HEK293 (cell line): ENCODE measurements at regions not wholly inside any gene's neighbourhood (a gene's known extent, or its start where the extent isn't known, plus 50 kb on each side); places are given as distances from the start of the nearest gene placed in this dataset.

Source experiments
- CTCF ChIA-PET: fragments of 350-600 bp; formaldehyde crosslinking; extraction: SDS; loops from one replicate; lab custom pipeline; 2021; ENCODE audit warnings: antibody characterized with exemption; lab: Yijun Ruan, JAX
- POLR2A ChIA-PET: fragments of 300-600 bp; formaldehyde crosslinking; extraction: SDS; loops from one replicate; lab custom pipeline; 2020; ENCODE audit warnings: antibody characterized with exemption, inconsistent platforms; lab: Yijun Ruan, JAX
- H3K27ac ChIP-seq: fragments of 200-500 bp; sonication (Bioruptor generic); 2 replicates; pipeline ENCODE4 v1.5.1; 2014; ENCODE audit warnings: low read depth, low read length, control low read depth, inconsistent platforms; ENCODE audit errors: extremely low read depth
- H3K36me3 ChIP-seq, 2 experiments: fragments of 200-500 bp in 1 of 2; sonication (Bioruptor generic) in 1 of 2; 1 replicate in 1 of 2; 2 replicates in 1 of 2; pipeline ENCODE4 v1.5.1; 2014 to 2017; ENCODE audit warnings: inconsistent platforms in 2 of 2, low read length in 2 of 2; ENCODE audit not compliant: control insufficient read depth in 2 of 2, insufficient read depth in 1 of 2
- H3K4me1 ChIP-seq: fragments of 200-500 bp; sonication (Bioruptor generic); 2 replicates; pipeline ENCODE4 v1.5.1; 2014; ENCODE audit warnings: mild to moderate bottlenecking, low read length, inconsistent platforms; ENCODE audit not compliant: control insufficient read depth, insufficient read depth
- H3K4me3 ChIP-seq: 2 replicates; pipeline ENCODE4 v1.5.1; 2011; ENCODE audit warnings: low read depth, mild to moderate bottlenecking, control low read depth, low read length, moderate library complexity
- H3K9me3 ChIP-seq: fragments of 200-500 bp; sonication (Bioruptor generic); 2 replicates; pipeline ENCODE4 v1.5.1; 2014; ENCODE audit warnings: low read depth, low read length, inconsistent platforms; ENCODE audit not compliant: control insufficient read depth, insufficient read depth
- GFI1B ChIP-seq: fragments of 450-650 bp; formaldehyde crosslinking; IDR thresholded peaks from 2 replicates; pipeline ENCODE4 v1.5.1; 2016; ENCODE audit warnings: missing biosample characterization, missing genetic modification characterization
- IKZF3 ChIP-seq: fragments of 450-650 bp; IDR thresholded peaks from 2 replicates; pipeline ENCODE4 v1.5.0; 2018; ENCODE audit warnings: missing biosample characterization, mild to moderate bottlenecking, missing genetic modification characterization, moderate library complexity
- MYNN ChIP-seq: fragments of 450-650 bp; formaldehyde crosslinking; IDR thresholded peaks from 2 replicates; pipeline ENCODE4 v1.5.1; 2016; ENCODE audit warnings: missing biosample characterization, missing genetic modification characterization, borderline replicate concordance
- SP7 ChIP-seq: fragments of 450-650 bp; formaldehyde crosslinking; IDR thresholded peaks from 2 replicates; pipeline ENCODE4 v1.5.1; 2016; ENCODE audit warnings: missing biosample characterization, missing genetic modification characterization
- ZIC2 ChIP-seq: fragments of 450-650 bp; formaldehyde crosslinking; IDR thresholded peaks from 2 replicates; pipeline ENCODE4 v1.5.1; 2016; ENCODE audit warnings: missing biosample characterization, missing genetic modification characterization
- ZNF112 ChIP-seq: fragments of 450-650 bp; formaldehyde crosslinking; IDR thresholded peaks from 2 replicates; pipeline ENCODE4 v1.5.0; 2017; ENCODE audit warnings: missing biosample characterization, missing genetic modification characterization
- ZNF132 ChIP-seq: fragments of 450-650 bp; formaldehyde crosslinking; IDR thresholded peaks from 2 replicates; pipeline ENCODE4 v1.5.1; 2017; ENCODE audit warnings: missing biosample characterization, missing genetic modification characterization, borderline replicate concordance
- ZNF138 ChIP-seq: fragments of 450-650 bp; formaldehyde crosslinking; IDR thresholded peaks from 2 replicates; pipeline ENCODE4 v1.5.1; 2016; ENCODE audit warnings: missing biosample characterization, missing genetic modification characterization, borderline replicate concordance
- ZNF16 ChIP-seq: fragments of 450-650 bp; formaldehyde crosslinking; IDR thresholded peaks from 2 replicates; pipeline ENCODE4 v1.5.1; 2016; ENCODE audit warnings: low read depth, missing biosample characterization, missing genetic modification characterization
- ZNF169 ChIP-seq: fragments of 450-650 bp; formaldehyde crosslinking; IDR thresholded peaks from 2 replicates; pipeline ENCODE4 v1.5.1; 2016; ENCODE audit warnings: missing biosample characterization, missing genetic modification characterization
- ZNF2 ChIP-seq: fragments of 450-650 bp; formaldehyde crosslinking; IDR thresholded peaks from 2 replicates; pipeline ENCODE4 v1.5.1; 2016; ENCODE audit warnings: missing biosample characterization, missing genetic modification characterization
- ZNF239 ChIP-seq: fragments of 450-650 bp; formaldehyde crosslinking; IDR thresholded peaks from 2 replicates; pipeline ENCODE4 v1.5.1; 2016; ENCODE audit warnings: missing biosample characterization, missing genetic modification characterization
- ZNF248 ChIP-seq: fragments of 450-650 bp; formaldehyde crosslinking; IDR thresholded peaks from 2 replicates; pipeline ENCODE4 v1.5.1; 2017; ENCODE audit warnings: missing biosample characterization, missing genetic modification characterization
- ZNF274 ChIP-seq, 2 experiments: fragments of 200-500 bp in 1 of 2; fragments of 450-650 bp in 1 of 2; sonication (Bioruptor generic) in 1 of 2; formaldehyde crosslinking in 1 of 2; IDR thresholded peaks; 2 replicates each; pipeline versions ENCODE4 v1.5.1 to v1.6.1; 2014 to 2016; ENCODE audit warnings: borderline replicate concordance in 1 of 2, inconsistent platforms in 1 of 2, low read length in 1 of 2, missing biosample characterization in 1 of 2, missing genetic modification characterization in 1 of 2
- ZNF416 ChIP-seq: fragments of 450-650 bp; formaldehyde crosslinking; IDR thresholded peaks from 2 replicates; pipeline ENCODE4 v1.5.1; 2016; ENCODE audit warnings: missing biosample characterization, missing genetic modification characterization
- ZNF571 ChIP-seq: fragments of 450-650 bp; formaldehyde crosslinking; IDR thresholded peaks from 2 replicates; pipeline ENCODE4 v1.5.0; 2017; ENCODE audit warnings: missing biosample characterization, missing genetic modification characterization
- ZNF626 ChIP-seq: fragments of 450-650 bp; sonication (Bioruptor Pico); formaldehyde crosslinking; IDR thresholded peaks from 2 replicates; pipeline ENCODE4 v1.5.1; 2018; ENCODE audit warnings: missing biosample characterization, missing genetic modification characterization, inconsistent platforms
- ZNF664 ChIP-seq: fragments of 450-650 bp; formaldehyde crosslinking; IDR thresholded peaks from 2 replicates; pipeline ENCODE4 v1.5.1; 2016; ENCODE audit warnings: missing biosample characterization, missing genetic modification characterization
- ZNF768 ChIP-seq: fragments of 450-650 bp; formaldehyde crosslinking; IDR thresholded peaks from 2 replicates; pipeline ENCODE4 v1.5.1; 2018; ENCODE audit warnings: missing biosample characterization, mild to moderate bottlenecking, missing genetic modification characterization
- ZNF776 ChIP-seq: fragments of 450-650 bp; formaldehyde crosslinking; IDR thresholded peaks from 2 replicates; pipeline ENCODE4 v1.5.0; 2017; ENCODE audit warnings: missing biosample characterization, missing genetic modification characterization, borderline replicate concordance
- TF ChIP-seq, protein P1 (sequence below): fragments of 450-650 bp; formaldehyde crosslinking; IDR thresholded peaks from 2 replicates; pipeline ENCODE4 v1.5.1; 2016; ENCODE audit warnings: missing biosample characterization, missing genetic modification characterization
- TF ChIP-seq, protein P2 (sequence below): fragments of 450-650 bp; formaldehyde crosslinking; optimal IDR thresholded peaks from 2 replicates; pipeline ENCODE3; 2016; ENCODE audit warnings: missing biosample characterization, mild to moderate bottlenecking, missing genetic modification characterization
- TF ChIP-seq, protein P3 (sequence below): fragments of 450-650 bp; formaldehyde crosslinking; IDR thresholded peaks from 2 replicates; pipeline ENCODE4 v1.5.1; 2016; ENCODE audit warnings: missing biosample characterization, missing genetic modification characterization

DNA sequence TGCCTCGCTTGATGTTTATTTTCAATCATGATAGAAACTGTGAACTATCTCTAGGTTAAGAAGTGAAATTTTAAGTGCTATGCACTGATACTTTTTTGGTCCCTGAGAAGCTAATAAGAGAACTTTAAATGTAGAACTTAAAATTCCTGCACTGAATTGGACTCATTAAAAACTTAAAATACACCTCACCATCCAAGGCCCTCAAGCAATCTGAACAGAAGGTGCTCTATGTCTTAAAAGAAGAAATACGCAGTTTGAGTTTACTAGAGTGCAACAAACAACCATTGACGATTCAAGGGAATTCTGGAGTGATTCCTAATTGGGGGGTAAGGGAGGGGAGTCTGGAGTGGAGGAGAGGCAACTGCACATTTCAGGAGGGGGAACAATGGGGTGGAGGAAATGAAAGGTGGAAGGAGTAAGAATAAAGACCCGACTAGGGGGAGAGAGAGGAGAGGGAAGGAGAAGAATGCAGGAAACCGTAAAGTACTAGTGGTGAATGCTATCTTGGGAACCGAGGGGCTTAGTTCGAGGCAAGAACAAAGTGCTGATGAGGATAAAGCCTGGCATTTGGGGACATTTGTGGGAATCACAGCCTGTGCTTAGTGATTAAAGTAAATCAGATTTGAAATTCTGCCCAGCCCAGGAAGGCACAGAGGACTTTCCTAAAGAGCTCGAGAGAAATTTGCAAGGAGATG, 389.7 kb downstream of the AACS start:
- POLR2A ChIA-PET: no interaction called here

DNA sequence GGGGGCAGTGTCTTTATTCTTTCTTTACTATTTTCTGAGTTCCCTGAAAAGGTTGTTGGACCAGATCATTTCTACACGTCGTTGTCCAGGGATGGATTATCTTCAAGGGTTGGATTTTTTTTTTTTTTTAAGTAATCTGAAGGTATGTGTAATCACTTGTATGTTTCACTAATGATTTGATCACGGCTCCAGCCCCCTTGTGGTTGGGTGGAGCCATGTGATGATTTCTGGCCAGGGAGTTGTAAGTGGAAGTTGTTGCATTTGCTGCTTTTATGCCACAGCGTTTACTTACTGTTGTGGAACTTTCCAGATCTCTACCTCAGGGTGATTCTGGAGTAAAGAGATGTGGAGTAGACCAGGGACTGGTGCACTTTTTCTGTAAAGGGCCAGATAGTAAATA, 390.3 kb downstream of the AACS start:
- ChIA-PET CTCF (interaction anchor here (0.6 kb wide), 1 partner anchor 251 kb away, joined by 5 read pairs; no protein-coding TSS in a partner anchor), POLR2A (no interaction called here)
- no peaks in the 10 kb centered on the region for H3K36me3 ChIP-seq
- H3K4me1 ChIP-seq: no peaks in the 10 kb centered on the region
- no peak overlapping the region for H3K4me3 ChIP-seq
- TF ChIP-seq ZNF132 (tag by site-specific recombination): no peak
- no peak for TF ChIP-seq MYNN (tag by site-specific recombination)
- TF ChIP-seq ZNF2 (tag by site-specific recombination): no peak
- TF ChIP-seq ZNF768: no peak
- no peak for TF ChIP-seq ZNF626
- TF ChIP-seq SP7 (tag by site-specific recombination): no peak
- TF ChIP-seq ZNF776 (tag by site-specific recombination): no peak
- no peak overlapping the region for H3K27ac ChIP-seq
- no peaks in the 10 kb centered on the region for H3K9me3 ChIP-seq

More for the DNA sequence above, 389.7 kb downstream of the AACS start:
- Histone ChIP-seq H3K36me3 (no peaks in the 10 kb centered on the region), H3K4me1 (no peaks in the 10 kb centered on the region), H3K9me3 (no peaks in the 10 kb centered on the region), H3K27ac (no peak overlapping the region), H3K4me3 (no peak overlapping the region)
- CTCF ChIA-PET: interaction anchor here (0.6 kb wide), 1 partner anchor 251 kb away, joined by 5 read pairs; no protein-coding TSS in a partner anchor
- TF ChIP-seq ZNF571 (tag by site-specific recombination) (no peak), ZNF16 (tag by site-specific recombination) (no peak), ZNF169 (tag by site-specific recombination) (no peak), ZNF664 (tag by site-specific recombination) (no peak), ZNF274 (IDR thresholded peaks at IDR 0.05; ENCODE audit: low read length) (no peak), ZNF274 (tag by site-specific recombination; IDR thresholded peaks at IDR 0.05; ENCODE audit: borderline replicate concordance) (no peak), GFI1B (tag by site-specific recombination) (no peak), ZNF248 (tag by site-specific recombination) (no peak), IKZF3 (tag by site-specific recombination) (no peak), ZNF239 (tag by site-specific recombination) (no peak), ZNF416 (no peak), ZNF138 (tag by site-specific recombination) (no peak), ZNF112 (tag by site-specific recombination) (no peak), ZIC2 (tag by site-specific recombination) (no peak)
- TF ChIP-seq, protein P1, sequence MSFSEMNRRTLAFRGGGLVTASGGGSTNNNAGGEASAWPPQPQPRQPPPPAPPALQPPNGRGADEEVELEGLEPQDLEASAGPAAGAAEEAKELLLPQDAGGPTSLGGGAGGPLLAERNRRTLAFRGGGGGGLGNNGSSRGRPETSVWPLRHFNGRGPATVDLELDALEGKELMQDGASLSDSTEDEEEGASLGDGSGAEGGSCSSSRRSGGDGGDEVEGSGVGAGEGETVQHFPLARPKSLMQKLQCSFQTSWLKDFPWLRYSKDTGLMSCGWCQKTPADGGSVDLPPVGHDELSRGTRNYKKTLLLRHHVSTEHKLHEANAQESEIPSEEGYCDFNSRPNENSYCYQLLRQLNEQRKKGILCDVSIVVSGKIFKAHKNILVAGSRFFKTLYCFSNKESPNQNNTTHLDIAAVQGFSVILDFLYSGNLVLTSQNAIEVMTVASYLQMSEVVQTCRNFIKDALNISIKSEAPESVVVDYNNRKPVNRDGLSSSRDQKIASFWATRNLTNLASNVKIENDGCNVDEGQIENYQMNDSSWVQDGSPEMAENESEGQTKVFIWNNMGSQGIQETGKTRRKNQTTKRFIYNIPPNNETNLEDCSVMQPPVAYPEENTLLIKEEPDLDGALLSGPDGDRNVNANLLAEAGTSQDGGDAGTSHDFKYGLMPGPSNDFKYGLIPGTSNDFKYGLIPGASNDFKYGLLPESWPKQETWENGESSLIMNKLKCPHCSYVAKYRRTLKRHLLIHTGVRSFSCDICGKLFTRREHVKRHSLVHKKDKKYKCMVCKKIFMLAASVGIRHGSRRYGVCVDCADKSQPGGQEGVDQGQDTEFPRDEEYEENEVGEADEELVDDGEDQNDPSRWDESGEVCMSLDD (tag by site-specific recombination): no peak
- TF ChIP-seq, protein P2, sequence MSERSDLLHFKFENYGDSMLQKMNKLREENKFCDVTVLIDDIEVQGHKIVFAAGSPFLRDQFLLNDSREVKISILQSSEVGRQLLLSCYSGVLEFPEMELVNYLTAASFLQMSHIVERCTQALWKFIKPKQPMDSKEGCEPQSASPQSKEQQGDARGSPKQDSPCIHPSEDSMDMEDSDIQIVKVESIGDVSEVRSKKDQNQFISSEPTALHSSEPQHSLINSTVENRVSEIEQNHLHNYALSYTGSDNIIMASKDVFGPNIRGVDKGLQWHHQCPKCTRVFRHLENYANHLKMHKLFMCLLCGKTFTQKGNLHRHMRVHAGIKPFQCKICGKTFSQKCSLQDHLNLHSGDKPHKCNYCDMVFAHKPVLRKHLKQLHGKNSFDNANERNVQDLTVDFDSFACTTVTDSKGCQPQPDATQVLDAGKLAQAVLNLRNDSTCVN (tag by site-specific recombination): no peak
- TF ChIP-seq, protein P3, sequence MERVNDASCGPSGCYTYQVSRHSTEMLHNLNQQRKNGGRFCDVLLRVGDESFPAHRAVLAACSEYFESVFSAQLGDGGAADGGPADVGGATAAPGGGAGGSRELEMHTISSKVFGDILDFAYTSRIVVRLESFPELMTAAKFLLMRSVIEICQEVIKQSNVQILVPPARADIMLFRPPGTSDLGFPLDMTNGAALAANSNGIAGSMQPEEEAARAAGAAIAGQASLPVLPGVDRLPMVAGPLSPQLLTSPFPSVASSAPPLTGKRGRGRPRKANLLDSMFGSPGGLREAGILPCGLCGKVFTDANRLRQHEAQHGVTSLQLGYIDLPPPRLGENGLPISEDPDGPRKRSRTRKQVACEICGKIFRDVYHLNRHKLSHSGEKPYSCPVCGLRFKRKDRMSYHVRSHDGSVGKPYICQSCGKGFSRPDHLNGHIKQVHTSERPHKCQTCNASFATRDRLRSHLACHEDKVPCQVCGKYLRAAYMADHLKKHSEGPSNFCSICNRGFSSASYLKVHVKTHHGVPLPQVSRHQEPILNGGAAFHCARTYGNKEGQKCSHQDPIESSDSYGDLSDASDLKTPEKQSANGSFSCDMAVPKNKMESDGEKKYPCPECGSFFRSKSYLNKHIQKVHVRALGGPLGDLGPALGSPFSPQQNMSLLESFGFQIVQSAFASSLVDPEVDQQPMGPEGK (tag by site-specific recombination): no peak
- TF ChIP-seq, all 188 proteins: peak for 0
